Neural crest cell (in vitro differentiated cells): ENCODE measurements at regions not wholly inside any gene's neighbourhood (a gene's known extent, or its start where the extent isn't known, plus 50 kb on each side); places are given as distances from the start of the nearest gene placed in this dataset.
"Not testable (repeated sequence)": the region's sequence is repeated elsewhere in the genome, so short reads cannot be mapped to it uniquely, and the experiment has no call there.

Source experiments
- DNase-seq: peaks from one replicate; pipeline ENCODE4 v3.0.0; 2021; ENCODE audit warnings: low read depth, mixed read lengths, low spot score
- H3K27ac Mint-ChIP-seq: one replicate; pipeline ENCODE4 v1.8.0; 2021; ENCODE audit warnings: mild to moderate bottlenecking, mixed read lengths; ENCODE audit not compliant: unreplicated experiment
- H3K27me3 Mint-ChIP-seq: 2 replicates; pipeline ENCODE4 v1.8.0; 2021; ENCODE audit warnings: low read depth, mild to moderate bottlenecking, mixed read lengths
- H3K36me3 Mint-ChIP-seq: 2 replicates; pipeline ENCODE4 v1.8.0; 2021; ENCODE audit warnings: low read depth, mild to moderate bottlenecking, mixed read lengths
- H3K4me1 Mint-ChIP-seq: 2 replicates; pipeline ENCODE4 v1.8.0; 2021; ENCODE audit warnings: mixed read lengths
- H3K4me3 Mint-ChIP-seq: one replicate; pipeline ENCODE4 v1.8.0; 2021; ENCODE audit warnings: mild to moderate bottlenecking, mixed read lengths
- H3K9me3 Mint-ChIP-seq: 2 replicates; pipeline ENCODE4 v1.8.0; 2021; ENCODE audit warnings: mixed read lengths
- CTCF ChIP-seq: fragments of 200-600 bp; sonication (generic); conservative IDR thresholded peaks from 2 replicates; pipeline ENCODE4 v1.5.0; 2021; ENCODE audit warnings: antibody characterized with exemption, mild to moderate bottlenecking

DNA sequence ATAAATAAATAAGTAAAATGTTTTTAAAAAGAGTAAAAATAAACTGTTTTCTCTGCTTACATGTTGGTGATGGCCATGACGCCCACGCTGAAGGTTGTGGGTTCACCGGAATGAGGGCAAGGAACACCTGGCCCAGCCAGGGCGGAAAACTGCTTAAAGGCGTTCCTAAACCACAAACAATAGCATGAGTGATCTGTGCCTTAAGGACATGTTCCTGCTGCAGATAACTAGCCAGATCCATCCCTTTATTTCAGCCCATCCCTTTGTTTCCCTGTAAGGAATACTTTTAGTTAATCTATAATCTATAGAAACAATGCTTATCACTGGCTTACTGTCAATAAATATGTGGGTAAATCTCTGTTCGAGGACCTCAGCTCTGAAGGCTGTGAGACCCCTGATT, 63.3 kb upstream of the CEP78 start:
- not testable (repeated sequence) for H3K27me3 Mint-ChIP-seq, H3K4me1 Mint-ChIP-seq, H3K27ac Mint-ChIP-seq, H3K36me3 Mint-ChIP-seq, DNase-seq, H3K4me3 Mint-ChIP-seq
- peaks cover 19% of the 10 kb centered on the region for H3K9me3 Mint-ChIP-seq

GRCh38 chr9:78171651-78172050, 64.2 kb upstream of the CEP78 start:
- no peak for TF ChIP-seq CTCF
- H3K36me3 Mint-ChIP-seq, result peaks cover 5% of the 10 kb centered on the region
- peaks cover 6% of the 10 kb centered on the region for H3K4me1 Mint-ChIP-seq

GRCh38 chr9:78169125-78169524, 66.8 kb upstream of the CEP78 start:
- Mint-ChIP-seq H3K9me3 (peaks cover 19% of the 10 kb centered on the region), H3K4me3 (no peak overlapping the region), H3K4me1 (peaks cover 6% of the 10 kb centered on the region), H3K36me3 (peaks cover 7% of the 10 kb centered on the region), H3K27ac (no peak overlapping the region), H3K27me3 (no peaks in the 10 kb centered on the region)
- no peak for DNase-seq
- TF ChIP-seq CTCF, result no peak

More at GRCh38 chr9:78171651-78172050, 64.2 kb upstream of the CEP78 start:
- H3K27me3 Mint-ChIP-seq, result no peaks in the 10 kb centered on the region
- H3K4me3 Mint-ChIP-seq, result no peak overlapping the region
- no peak for DNase-seq
- H3K9me3 Mint-ChIP-seq, result peaks cover 19% of the 10 kb centered on the region
- H3K27ac Mint-ChIP-seq, result no peak overlapping the region

DNA sequence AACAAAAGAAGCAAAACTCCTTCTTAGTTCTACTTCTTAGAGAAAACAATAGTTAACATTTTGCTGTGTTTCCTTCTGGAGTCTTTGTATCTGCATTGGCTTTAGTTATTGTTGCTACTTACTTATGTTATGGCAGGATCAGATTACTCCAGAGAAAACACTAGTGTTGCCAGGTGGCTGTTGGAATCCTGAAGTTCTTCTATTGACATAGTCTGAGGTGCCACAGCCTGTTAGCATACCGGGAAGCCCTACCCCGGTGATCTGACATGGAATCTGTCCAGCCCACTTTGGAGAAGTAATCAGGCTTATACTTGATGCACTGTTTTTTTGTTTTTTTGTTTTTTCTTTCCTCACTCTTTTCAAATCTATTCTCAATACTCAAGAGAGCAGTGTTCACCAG, 68.5 kb upstream of the CEP78 start:
- no peaks in the 10 kb centered on the region for H3K27me3 Mint-ChIP-seq
- peaks cover 28% of the 10 kb centered on the region for H3K9me3 Mint-ChIP-seq
- peaks cover 14% of the 10 kb centered on the region for H3K36me3 Mint-ChIP-seq
- no peak overlapping the region for H3K4me3 Mint-ChIP-seq
- no peak overlapping the region for H3K27ac Mint-ChIP-seq
- peaks cover 6% of the 10 kb centered on the region for H3K4me1 Mint-ChIP-seq
- no peak for TF ChIP-seq CTCF
- DNase-seq, result no peak

GRCh38 chr9:78163834-78164233, 72.0 kb upstream of the CEP78 start:
- Mint-ChIP-seq H3K27ac (no peak overlapping the region), H3K4me3 (no peak overlapping the region), H3K36me3 (peaks cover 14% of the 10 kb centered on the region), H3K9me3 (peaks cover 14% of the 10 kb centered on the region), H3K4me1 (peaks cover under 1% of the 10 kb centered on the region), H3K27me3 (no peaks in the 10 kb centered on the region)
- no peak for TF ChIP-seq CTCF
- no peak for DNase-seq

DNA sequence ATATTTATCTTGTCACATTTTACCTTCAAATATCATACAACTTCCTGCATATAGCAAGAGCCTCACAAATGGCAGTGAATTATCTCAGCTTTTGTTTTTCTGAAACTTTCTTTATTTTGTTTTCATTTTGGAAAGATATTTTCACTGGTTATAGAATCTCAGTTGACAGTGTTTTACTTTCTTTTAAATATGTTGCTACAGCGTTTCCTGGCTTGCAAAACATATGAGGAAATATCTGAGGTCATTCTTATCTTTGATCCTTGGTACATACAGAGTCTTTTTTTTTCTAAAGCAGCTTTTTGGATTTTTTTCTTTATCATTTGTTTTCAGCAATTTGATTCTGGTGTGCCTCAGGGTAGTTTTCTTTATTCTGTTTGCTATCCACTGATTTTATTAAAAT, 77.6 kb upstream of the CEP78 start:
- H3K4me1 Mint-ChIP-seq, result no peaks in the 10 kb centered on the region
- H3K9me3 Mint-ChIP-seq, result peaks cover 18% of the 10 kb centered on the region
- no peak overlapping the region for H3K4me3 Mint-ChIP-seq
- H3K27ac Mint-ChIP-seq, result no peak overlapping the region
- TF ChIP-seq CTCF, result no peak
- peaks cover 8% of the 10 kb centered on the region for H3K36me3 Mint-ChIP-seq
- H3K27me3 Mint-ChIP-seq, result no peaks in the 10 kb centered on the region
- no peak for DNase-seq
